ENCODE measurements at regions not wholly inside any gene's neighbourhood (a gene's known extent, or its start where the extent isn't known, plus 50 kb on each side); places are given as distances from the start of the nearest gene placed in this dataset.

GRCh38 chr12:76189851-76190250 is 105.4 kb upstream of the NAP1L1 start:
- WGBS (ENCODE audit: low lambda C conversion rate) = 5% methylated on average over 2 of the region's 2 CpGs
- ChIA-PET CTCF (ENCODE audit: low intra/inter-chr PET ratio, low total read pairs) (no interaction called here), POLR2A (no interaction called here)
- DNase-seq (ENCODE audit: low spot score) (no peak), ATAC-seq (no peak), FAIRE-seq (no peak)
- Histone ChIP-seq H3K4me1 (ENCODE audit: insufficient read depth, low read length) (no peaks in the 10 kb centered on the region), H3K27me3 (ENCODE audit: control insufficient read depth in 1 of 2, insufficient read depth in 2 of 2, low read length in 2 of 2) (no peaks in the 10 kb centered on the region; a peak in 2 of 5 replicates), H3K4me2 (ENCODE audit: low read depth, low read length) (no peak overlapping the region), H3K4me3 (replicated peaks in 1 of 3; ENCODE audit: insufficient read depth in 1 of 3, low read depth in 2 of 3, low read length in 3 of 3) (no peak overlapping the region), H3K36me3 (replicated peaks in 1 of 2; ENCODE audit: control insufficient read depth in 1 of 2, insufficient read depth in 2 of 2, low read length in 2 of 2) (no peaks in the 10 kb centered on the region), H3K9me3 (ENCODE audit: low read length) (no peaks in the 10 kb centered on the region), H3K9ac (ENCODE audit: insufficient read depth, low read depth, low read length) (no peak overlapping the region), H2AFZ (ENCODE audit: low read length) (no peak overlapping the region), H3K79me2 (ENCODE audit: insufficient read depth, low read length) (no peaks in the 10 kb centered on the region), H3K27ac (ENCODE audit: extremely low read length, insufficient read depth, low read length) (no peak overlapping the region), H4K20me1 (ENCODE audit: insufficient read depth, low read length) (no peaks in the 10 kb centered on the region)
- in situ Hi-C loops (cut with HindIII; ENCODE audit: extremely low pct_ligation_motif_present, low pct_unique_long_range_greater_than_20kb) = no loop called here
- TF ChIP-seq ZNF430 (CRISPR knock-in tag; IDR thresholded peaks at IDR 0.05) (no peak), ZNF10 (CRISPR knock-in tag; IDR thresholded peaks at IDR 0.05; ENCODE audit: borderline replicate concordance, low read depth) (no peak), KLF12 (CRISPR knock-in tag; IDR thresholded peaks at IDR 0.05; ENCODE audit: borderline replicate concordance) (no peak)
- intact Hi-C loops (cut with micrococcal nuclease; ENCODE audit: unreplicated experiment) = no loop called here
- no TSS peak for BruUV-seq (replicated peaks)

GRCh38 chr12:76187177-76187576 is 102.7 kb upstream of the NAP1L1 start:
- in situ Hi-C loops (cut with HindIII; ENCODE audit: extremely low pct_ligation_motif_present, low pct_unique_long_range_greater_than_20kb) (no loop called here), intact Hi-C loops (cut with micrococcal nuclease; ENCODE audit: unreplicated experiment) (no loop called here)
- no TSS peak for BruUV-seq (replicated peaks)
- H3K9me3 ChIP-seq (ENCODE audit: low read length) = no peaks in the 10 kb centered on the region
- no peaks in the 10 kb centered on the region for H4K20me1 ChIP-seq (ENCODE audit: insufficient read depth, low read length)
- CTCF ChIA-PET (ENCODE audit: low intra/inter-chr PET ratio, low total read pairs) = no interaction called here
- H2AFZ ChIP-seq (ENCODE audit: low read length) = no peak overlapping the region
- no peak overlapping the region for H3K4me2 ChIP-seq (ENCODE audit: low read depth, low read length)
- POLR2A ChIA-PET = no interaction called here
- H3K79me2 ChIP-seq (ENCODE audit: insufficient read depth, low read length) = no peaks in the 10 kb centered on the region
- H3K4me1 ChIP-seq (ENCODE audit: insufficient read depth, low read length) = no peaks in the 10 kb centered on the region
- FAIRE-seq = no peak
- no peaks in the 10 kb centered on the region for H3K36me3 ChIP-seq (replicated peaks in 1 of 2; ENCODE audit: control insufficient read depth in 1 of 2, insufficient read depth in 2 of 2, low read length in 2 of 2)
- H3K27me3 ChIP-seq (ENCODE audit: control insufficient read depth in 1 of 2, insufficient read depth in 2 of 2, low read length in 2 of 2) = no peaks in the 10 kb centered on the region; a peak in 1 of 5 replicates
- no peak for ATAC-seq
- H3K4me3 ChIP-seq (replicated peaks in 1 of 3; ENCODE audit: insufficient read depth in 1 of 3, low read depth in 2 of 3, low read length in 3 of 3) = no peak overlapping the region
- DNase-seq (ENCODE audit: low spot score) = no peak
- TF ChIP-seq HMGA1 (CRISPR knock-in tag; conservative IDR thresholded peaks at IDR 0.05) (no peak), YY1 (IDR thresholded peaks at IDR 0.05; ENCODE audit: insufficient read depth, insufficient replicate concordance, low read depth, low read length) (no peak), ELF4 (CRISPR knock-in tag; IDR thresholded peaks at IDR 0.05; ENCODE audit: borderline replicate concordance) (no peak), ZNF3 (CRISPR knock-in tag; IDR thresholded peaks at IDR 0.05) (no peak), CSRNP2 (CRISPR knock-in tag; conservative IDR thresholded peaks at IDR 0.05; ENCODE audit: low read depth) (no peak), ZBTB21 (CRISPR knock-in tag; IDR thresholded peaks at IDR 0.05) (no peak), PRPF4 (IDR thresholded peaks at IDR 0.05; ENCODE audit: low read depth, low read length, poor library complexity, severe bottlenecking) (no peak), SRY (CRISPR knock-in tag; IDR thresholded peaks at IDR 0.05) (no peak), NR2F1 (CRISPR knock-in tag; IDR thresholded peaks at IDR 0.05) (no peak)
- TF ChIP-seq, protein P1, sequence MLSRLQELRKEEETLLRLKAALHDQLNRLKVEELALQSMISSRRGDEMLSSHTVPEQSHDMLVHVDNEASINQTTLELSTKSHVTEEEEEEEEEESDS (CRISPR knock-in tag; IDR thresholded peaks at IDR 0.05; ENCODE audit: borderline replicate concordance) = no peak
- TF ChIP-seq, protein P2, sequence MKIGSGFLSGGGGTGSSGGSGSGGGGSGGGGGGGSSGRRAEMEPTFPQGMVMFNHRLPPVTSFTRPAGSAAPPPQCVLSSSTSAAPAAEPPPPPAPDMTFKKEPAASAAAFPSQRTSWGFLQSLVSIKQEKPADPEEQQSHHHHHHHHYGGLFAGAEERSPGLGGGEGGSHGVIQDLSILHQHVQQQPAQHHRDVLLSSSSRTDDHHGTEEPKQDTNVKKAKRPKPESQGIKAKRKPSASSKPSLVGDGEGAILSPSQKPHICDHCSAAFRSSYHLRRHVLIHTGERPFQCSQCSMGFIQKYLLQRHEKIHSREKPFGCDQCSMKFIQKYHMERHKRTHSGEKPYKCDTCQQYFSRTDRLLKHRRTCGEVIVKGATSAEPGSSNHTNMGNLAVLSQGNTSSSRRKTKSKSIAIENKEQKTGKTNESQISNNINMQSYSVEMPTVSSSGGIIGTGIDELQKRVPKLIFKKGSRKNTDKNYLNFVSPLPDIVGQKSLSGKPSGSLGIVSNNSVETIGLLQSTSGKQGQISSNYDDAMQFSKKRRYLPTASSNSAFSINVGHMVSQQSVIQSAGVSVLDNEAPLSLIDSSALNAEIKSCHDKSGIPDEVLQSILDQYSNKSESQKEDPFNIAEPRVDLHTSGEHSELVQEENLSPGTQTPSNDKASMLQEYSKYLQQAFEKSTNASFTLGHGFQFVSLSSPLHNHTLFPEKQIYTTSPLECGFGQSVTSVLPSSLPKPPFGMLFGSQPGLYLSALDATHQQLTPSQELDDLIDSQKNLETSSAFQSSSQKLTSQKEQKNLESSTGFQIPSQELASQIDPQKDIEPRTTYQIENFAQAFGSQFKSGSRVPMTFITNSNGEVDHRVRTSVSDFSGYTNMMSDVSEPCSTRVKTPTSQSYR (CRISPR knock-in tag; IDR thresholded peaks at IDR 0.05; ENCODE audit: borderline replicate concordance) = no peak
- WGBS (ENCODE audit: low lambda C conversion rate) = 0% methylated on average over 1 of the region's 1 CpG
- no peak overlapping the region for H3K27ac ChIP-seq (ENCODE audit: extremely low read length, insufficient read depth, low read length)
- no peak overlapping the region for H3K9ac ChIP-seq (ENCODE audit: insufficient read depth, low read depth, low read length)
